ENCODE measurements at regions not wholly inside any gene's neighbourhood (a gene's known extent, or its start where the extent isn't known, plus 50 kb on each side); places are given as distances from the start of the nearest gene placed in this dataset.
A peak's percentile ranks its signal among the peaks of the same experiment; 100 is the strongest.

DNA sequence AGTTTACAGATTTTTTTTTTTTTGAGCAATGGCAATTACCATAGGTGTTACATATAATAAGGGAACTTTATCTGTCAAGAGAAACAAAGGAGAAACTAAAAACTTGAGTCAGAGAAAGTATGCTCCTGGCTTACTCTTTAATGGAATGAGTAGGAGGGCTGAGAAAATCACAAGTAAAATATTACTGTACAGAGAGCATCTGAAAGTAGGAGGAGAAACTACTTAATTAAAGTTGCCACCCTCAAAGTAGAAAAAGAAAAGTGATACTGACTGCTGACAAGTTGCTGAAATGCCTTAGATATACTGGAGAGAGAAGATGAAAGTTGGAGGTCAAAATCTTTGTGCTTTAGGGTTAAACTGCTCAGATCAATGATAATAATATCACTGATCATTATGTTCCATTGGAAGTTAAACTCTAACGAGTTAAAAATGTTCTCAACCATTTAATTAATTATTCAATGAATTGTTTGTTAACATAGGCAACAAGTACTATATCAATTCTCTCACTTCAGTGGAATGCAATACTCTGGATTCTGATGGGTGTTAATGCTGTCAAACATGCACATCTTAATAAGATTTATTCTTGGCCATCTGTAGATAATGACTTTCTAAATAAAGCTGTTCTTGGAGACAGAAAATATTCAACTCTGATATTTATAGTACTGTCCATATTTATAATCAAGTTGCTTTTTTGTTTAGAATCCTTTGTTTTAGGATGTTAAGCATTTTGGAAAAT, 61.2 kb upstream of the CAMK2D start:
- H3K27ac ChIP-seq: peak overlapping the region in 1 of 11 experiments; percentile 32; a peak in 1 of 22 replicates
- TF ChIP-seq Cebpa-rat (IDR thresholded peaks at IDR 0.05): no peak
- H3K36me3 ChIP-seq: no peaks in the 10 kb centered on the region
- H3K4me2 ChIP-seq: peak overlapping the region in 4 of 11 experiments; percentile 17 to 89 (median 63); a peak in 6 of 22 replicates
- no peak overlapping the region for H3K9ac ChIP-seq
- peaks cover 0 to 1% (median 0%) of the 10 kb centered on the region in 11 experiments; a peak in 2 of 22 replicates for H3K9me3 ChIP-seq (replicated peaks in 1 of 11)
- peaks cover 20 to 63% (median 24%) of the 10 kb centered on the region in 10 experiments for H3K4me1 ChIP-seq
- H3K4me3 ChIP-seq: no peak overlapping the region
- H3K27me3 ChIP-seq: no peaks in the 10 kb centered on the region
- H4K20me1 ChIP-seq: no peaks in the 10 kb centered on the region

DNA sequence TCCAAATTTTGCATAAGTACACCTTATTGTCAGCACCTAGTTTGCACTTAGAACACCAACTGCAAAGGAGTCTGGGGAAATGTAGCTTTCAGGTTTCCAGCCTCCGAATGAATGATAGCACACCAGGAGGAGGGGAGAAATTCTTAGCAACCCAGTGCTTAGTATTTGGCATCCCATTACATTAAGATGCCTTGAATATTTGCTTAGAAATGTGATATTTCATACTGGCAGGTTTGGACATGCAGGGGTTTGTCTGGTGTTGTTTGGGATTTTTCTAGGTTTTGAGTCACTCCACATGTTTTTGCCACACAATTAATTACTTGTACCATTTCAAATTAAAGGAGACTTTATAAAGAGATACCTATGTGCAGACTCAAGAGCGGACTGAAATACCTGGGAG, 60.3 kb upstream of the CAMK2D start:
- Histone ChIP-seq H3K27ac (no peak overlapping the region), H3K9me3 (replicated peaks in 1 of 11) (peaks cover 0 to 9% (median 0%) of the 10 kb centered on the region in 11 experiments; a peak in 4 of 22 replicates), H3K27me3 (no peaks in the 10 kb centered on the region), H3K9ac (no peak overlapping the region), H3K36me3 (no peaks in the 10 kb centered on the region), H3K4me3 (no peak overlapping the region), H3K4me1 (peaks cover 20 to 62% (median 24%) of the 10 kb centered on the region in 10 experiments), H4K20me1 (no peaks in the 10 kb centered on the region), H3K4me2 (no peak overlapping the region; a peak in 1 of 22 replicates)
- no peak for TF ChIP-seq Cebpa-rat (IDR thresholded peaks at IDR 0.05)

DNA sequence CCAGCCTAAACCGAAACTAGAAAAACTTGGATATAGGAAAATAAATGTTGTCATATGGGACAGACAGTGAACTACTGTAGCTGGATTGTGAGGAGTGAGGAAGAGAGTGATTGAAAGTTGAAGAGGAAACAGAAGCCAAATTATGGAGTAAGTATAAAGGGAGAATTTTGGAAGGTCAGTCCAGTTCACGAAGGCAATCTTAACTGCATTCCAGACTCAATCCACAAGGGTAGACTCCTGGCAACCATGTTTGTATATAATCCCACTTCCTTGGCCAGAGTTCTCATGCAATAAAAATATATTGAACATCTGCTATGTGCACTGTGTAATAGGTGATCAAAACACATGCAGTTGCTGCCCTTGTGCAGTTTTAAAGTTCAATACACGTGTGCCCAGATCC, 58.6 kb upstream of the CAMK2D start:
- Histone ChIP-seq H3K4me1 (peaks cover 6 to 62% (median 13%) of the 10 kb centered on the region in 10 experiments), H3K27ac (no peak overlapping the region), H3K4me2 (0 out of 22 replicates have a peak overlapping the region, but pooled peaks of 1 of the 11 experiments have one; percentile 3), H3K9ac (no peak overlapping the region), H3K4me3 (no peak overlapping the region), H3K27me3 (no peaks in the 10 kb centered on the region), H4K20me1 (no peaks in the 10 kb centered on the region), H3K36me3 (no peaks in the 10 kb centered on the region), H3K9me3 (replicated peaks in 1 of 11) (peaks cover 0 to 15% (median 0%) of the 10 kb centered on the region in 11 experiments; a peak in 4 of 22 replicates)
- TF ChIP-seq Cebpa-rat (IDR thresholded peaks at IDR 0.05): no peak

DNA sequence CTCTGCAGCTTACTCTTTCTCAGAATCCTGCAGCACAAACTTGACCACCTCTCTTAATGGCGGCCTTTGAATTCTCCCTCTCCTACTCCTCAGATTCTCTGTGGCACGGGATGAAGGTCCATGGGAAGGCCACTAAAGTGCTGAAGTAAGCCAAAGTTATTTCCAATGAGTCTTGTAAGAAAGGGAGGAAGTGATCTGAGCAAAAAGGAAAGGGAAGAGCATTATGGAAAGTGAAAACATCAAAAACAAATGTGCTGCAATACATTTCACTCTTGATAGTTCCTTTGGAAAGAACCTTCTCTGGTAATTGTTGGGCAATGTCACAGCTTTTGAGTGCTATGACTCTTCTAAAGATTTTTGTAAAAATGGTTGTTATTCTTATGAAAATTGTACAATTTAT, 54.3 kb upstream of the CAMK2D start:
- no peak overlapping the region for H3K4me3 ChIP-seq
- H3K4me1 ChIP-seq: peaks cover 0 to 72% (median 6%) of the 10 kb centered on the region in 10 experiments; a peak in 10 of 20 replicates
- no peaks in the 10 kb centered on the region for H3K27me3 ChIP-seq
- TF ChIP-seq Cebpa-rat (IDR thresholded peaks at IDR 0.05): peak in 3 of 11 experiments; percentile 59 to 71 (median 70); a peak in 5 of 22 replicates
- H3K4me2 ChIP-seq: peak overlapping the region in 6 of 11 experiments; percentile 20 to 70 (median 60); a peak in 11 of 22 replicates
- H3K36me3 ChIP-seq: no peaks in the 10 kb centered on the region
- peak overlapping the region in 5 of 11 experiments; percentile 15 to 67 (median 64); a peak in 9 of 22 replicates for H3K27ac ChIP-seq
- no peaks in the 10 kb centered on the region for H4K20me1 ChIP-seq
- no peak overlapping the region for H3K9ac ChIP-seq
- H3K9me3 ChIP-seq (replicated peaks in 1 of 11): peaks cover 0 to 15% (median 0%) of the 10 kb centered on the region in 11 experiments; a peak in 4 of 22 replicates

DNA sequence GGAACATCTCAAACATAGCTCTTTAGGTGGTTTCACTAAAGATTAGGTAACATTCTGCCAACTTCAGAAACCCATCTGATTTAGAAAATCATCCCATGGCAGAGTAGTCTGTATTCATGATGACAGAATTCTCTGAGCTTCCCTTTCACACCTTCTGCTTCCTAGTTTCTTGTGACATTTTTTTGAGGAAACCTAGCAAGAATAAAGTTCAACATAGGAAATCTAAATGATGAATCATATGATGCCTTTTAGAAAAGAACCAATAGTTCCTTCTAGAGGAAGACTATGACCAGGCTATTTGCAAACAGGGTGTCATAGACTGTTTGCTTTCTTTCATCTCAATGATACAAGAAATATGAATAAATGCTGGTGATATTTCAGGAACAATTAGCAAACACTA, 49.8 kb upstream of the CAMK2D start:
- no peak overlapping the region for H3K9ac ChIP-seq
- H3K9me3 ChIP-seq (replicated peaks in 1 of 11): peaks cover 0 to 1% (median 0%) of the 10 kb centered on the region in 11 experiments; a peak in 1 of 22 replicates
- peak overlapping the region in 4 of 11 experiments; percentile 12 to 43 (median 38); a peak in 7 of 22 replicates for H3K4me2 ChIP-seq
- no peak overlapping the region for H3K4me3 ChIP-seq
- no peak for TF ChIP-seq Cebpa-rat (IDR thresholded peaks at IDR 0.05)
- H3K36me3 ChIP-seq: no peaks in the 10 kb centered on the region
- no peaks in the 10 kb centered on the region for H3K27me3 ChIP-seq
- H3K27ac ChIP-seq: peak overlapping the region in 4 of 11 experiments; percentile 21 to 42 (median 36); a peak in 6 of 22 replicates
- H3K4me1 ChIP-seq: peaks cover 0 to 77% (median 8%) of the 10 kb centered on the region in 10 experiments; a peak in 10 of 20 replicates
- H4K20me1 ChIP-seq: no peaks in the 10 kb centered on the region

Measured in BLaER1 treated with 17β-estradiol and CSF1 and Interleukin-3, amounts not matched to agents 10 nM and 100 nM (cell line).